H1 (cell line): ENCODE measurements at regions not wholly inside any gene's neighbourhood (a gene's known extent, or its start where the extent isn't known, plus 50 kb on each side); places are given as distances from the start of the nearest gene placed in this dataset.

Experiments used
- ASH2L ChIP-seq: fragments of 200-600, 300-600 bp; sonication (generic); IDR thresholded peaks from one replicate; pipeline ENCODE4 v1.7.1; 2017; ENCODE audit warnings: low read length
- CREB1 ChIP-seq: IDR thresholded peaks from 2 replicates; pipeline ENCODE4 v1.6.1; 2012; ENCODE audit warnings: inconsistent platforms
- MAFK ChIP-seq: IDR thresholded peaks from 2 replicates; pipeline ENCODE4 v1.6.1; 2012; ENCODE audit warnings: low read depth, mild to moderate bottlenecking, improper control_type of control experiment, low read length
- MAX ChIP-seq: IDR thresholded peaks from 2 replicates; pipeline ENCODE4 v1.6.1; 2012; ENCODE audit warnings: inconsistent platforms
- NANOG ChIP-seq: IDR thresholded peaks from 2 replicates; pipeline ENCODE4 v1.6.1; 2011; ENCODE audit warnings: low read length, low read depth, mild to moderate bottlenecking, inconsistent platforms; ENCODE audit not compliant: insufficient read depth, poor library complexity, severe bottlenecking
- RBBP5 ChIP-seq: IDR thresholded peaks from 2 replicates; pipeline ENCODE4 v1.7.1; 2012; ENCODE audit warnings: low read depth, mild to moderate bottlenecking, inconsistent platforms, low read length, moderate library complexity, borderline replicate concordance
- TBP ChIP-seq: IDR thresholded peaks from 2 replicates; pipeline ENCODE4 v1.6.1; 2011; ENCODE audit warnings: low read depth, low read length, improper control_type of control experiment

DNA sequence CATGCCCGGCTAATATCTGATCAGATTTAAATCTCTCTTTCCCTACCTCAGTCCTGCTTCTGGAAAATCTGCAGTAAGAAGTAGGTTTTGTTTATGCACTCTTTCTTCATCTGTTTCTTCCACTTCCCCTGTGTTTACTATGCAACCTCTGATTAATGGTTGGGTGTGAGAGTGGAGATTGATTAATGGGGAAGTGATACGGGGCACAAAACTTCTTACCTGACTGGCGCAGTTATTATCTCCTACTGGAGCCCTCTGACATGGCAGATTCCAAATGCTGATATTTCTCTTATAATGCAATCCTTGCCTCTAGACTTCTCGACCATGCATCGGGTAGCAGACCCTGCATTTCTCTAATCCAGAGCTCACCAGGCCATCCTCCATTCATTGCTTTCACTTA is 60.2 kb upstream of the HPGD start (continued):
- no peak for TF ChIP-seq MAX
- TF ChIP-seq NANOG = no peak
- no peak for TF ChIP-seq CREB1
- TF ChIP-seq ASH2L = no peak
- no peak for TF ChIP-seq RBBP5
- no peak for TF ChIP-seq TBP
- TF ChIP-seq MAFK = no peak
